Neural cell (in vitro differentiated cells): ENCODE measurements at regions not wholly inside any gene's neighbourhood (a gene's known extent, or its start where the extent isn't known, plus 50 kb on each side); places are given as distances from the start of the nearest gene placed in this dataset.

ENCODE experiments used
- H2AFZ ChIP-seq: fragments of 200-600, 300-800 bp; sonication (generic), shearing (Covaris generic); 2 replicates; pipeline ENCODE4 v1.6.0; 2014; ENCODE audit warnings: low read depth, mild to moderate bottlenecking, antibody characterized with exemption, low read length, moderate library complexity
- H3F3A ChIP-seq: fragments of 200-600 bp; shearing (Covaris generic); 2 replicates; pipeline ENCODE4 v1.6.1; 2016; ENCODE audit warnings: mild to moderate bottlenecking, moderate library complexity, mixed read lengths, antibody characterized with exemption, low read length; ENCODE audit not compliant: insufficient read depth, poor library complexity, severe bottlenecking
- H3K27ac ChIP-seq: fragments of 200-600, 300-800 bp; sonication (generic), shearing (Covaris generic); 2 replicates; pipeline ENCODE4 v1.5.1; 2014; ENCODE audit warnings: mild to moderate bottlenecking, low read length, moderate library complexity
- H3K27me3 ChIP-seq: fragments of 300-800, 200-600 bp; sonication (generic), shearing (Covaris generic); 2 replicates; pipeline ENCODE4 v1.6.0; 2014; ENCODE audit warnings: mild to moderate bottlenecking, low read depth, low read length, moderate library complexity; ENCODE audit not compliant: insufficient read depth
- H3K36me3 ChIP-seq: fragments of 300-800, 200-600 bp; sonication (generic), shearing (Covaris generic); 2 replicates; pipeline ENCODE4 v1.5.1; 2014; ENCODE audit warnings: mild to moderate bottlenecking, antibody characterized with exemption, low read length, moderate library complexity; ENCODE audit not compliant: insufficient read depth
- H3K4me2 ChIP-seq: fragments of 300-800, 200-600 bp; sonication (generic), shearing (Covaris generic); 2 replicates; pipeline ENCODE4 v1.6.0; 2014; ENCODE audit warnings: mild to moderate bottlenecking, low read length
- H3K4me3 ChIP-seq: fragments of 300-800, 200-600 bp; sonication (generic), shearing (Covaris generic); 2 replicates; pipeline ENCODE4 v1.5.1; 2014; ENCODE audit warnings: mild to moderate bottlenecking, low read length, moderate library complexity
- H3K79me2 ChIP-seq: fragments of 200-600 bp; shearing (Covaris generic); replicated peaks from 2 replicates; pipeline ENCODE4 v1.6.0; 2014; ENCODE audit warnings: mild to moderate bottlenecking, low read length, moderate library complexity; ENCODE audit not compliant: insufficient read depth
- H3K9ac ChIP-seq: fragments of 300-800, 200-600 bp; sonication (generic), shearing (Covaris generic); 2 replicates; pipeline ENCODE4 v1.6.1; 2016; ENCODE audit warnings: mild to moderate bottlenecking, low read length, mixed read lengths
- H3K9me2 ChIP-seq: fragments of 200-600 bp; shearing (Covaris generic); 2 replicates; pipeline ENCODE4 v1.6.1; 2016; ENCODE audit warnings: mild to moderate bottlenecking, low read length, mixed read lengths; ENCODE audit not compliant: insufficient read depth
- H3K9me3 ChIP-seq: fragments of 200-600, 300-800 bp; sonication (generic), shearing (Covaris generic); 2 replicates; pipeline ENCODE4 v1.6.1; 2016; ENCODE audit warnings: mild to moderate bottlenecking, mixed run types, low read length, moderate library complexity, mixed read lengths
- H4K20me1 ChIP-seq: fragments of 200-600 bp; shearing (Covaris generic); 2 replicates; pipeline ENCODE4 v1.6.1; 2016; ENCODE audit warnings: mild to moderate bottlenecking, mixed run types; ENCODE audit not compliant: insufficient read depth
- EP300 ChIP-seq: fragments of 450-650 bp; conservative IDR thresholded peaks from 2 replicates; pipeline ENCODE4 v1.6.1; 2014; ENCODE audit warnings: antibody characterized with exemption, mild to moderate bottlenecking, moderate library complexity; ENCODE audit not compliant: poor library complexity, severe bottlenecking
- EZH2 ChIP-seq: fragments of 200-600, 300-800 bp; shearing (Covaris generic), sonication (generic); IDR thresholded peaks from 2 replicates; pipeline ENCODE4 v1.6.1; 2014; ENCODE audit warnings: antibody characterized with exemption, low read length, borderline replicate concordance, mild to moderate bottlenecking; ENCODE audit not compliant: insufficient read depth, poor library complexity, severe bottlenecking
- MXI1 ChIP-seq: fragments of 450-650 bp; conservative IDR thresholded peaks from 2 replicates; pipeline ENCODE4 v1.6.1; 2014; ENCODE audit warnings: antibody characterized with exemption, mild to moderate bottlenecking; ENCODE audit not compliant: poor library complexity, severe bottlenecking
- POLR2AphosphoS5 ChIP-seq: IDR thresholded peaks from 2 replicates; pipeline ENCODE4 v1.6.1; 2012
- RAD21 ChIP-seq: fragments of 450-650 bp; conservative IDR thresholded peaks from 2 replicates; pipeline ENCODE4 v1.6.1; 2014; ENCODE audit warnings: antibody characterized with exemption, mild to moderate bottlenecking, moderate library complexity
- SMC3 ChIP-seq: fragments of 450-650 bp; conservative IDR thresholded peaks from 2 replicates; pipeline ENCODE4 v1.6.1; 2014; ENCODE audit warnings: antibody characterized with exemption, mild to moderate bottlenecking, moderate library complexity; ENCODE audit not compliant: poor library complexity
- TAF1 ChIP-seq: IDR thresholded peaks from 2 replicates; pipeline ENCODE4 v1.6.1; 2012; ENCODE audit warnings: low read depth
- TF ChIP-seq, protein P1 (sequence below): fragments of 450-650 bp; IDR thresholded peaks from 2 replicates; pipeline ENCODE4 v1.5.1; 2014; ENCODE audit warnings: antibody characterized with exemption, mild to moderate bottlenecking, moderate library complexity; ENCODE audit not compliant: poor library complexity, severe bottlenecking
- TF ChIP-seq, protein P2 (sequence below): IDR thresholded peaks from 2 replicates; pipeline ENCODE4 v1.6.1; 2012; ENCODE audit warnings: borderline replicate concordance

DNA sequence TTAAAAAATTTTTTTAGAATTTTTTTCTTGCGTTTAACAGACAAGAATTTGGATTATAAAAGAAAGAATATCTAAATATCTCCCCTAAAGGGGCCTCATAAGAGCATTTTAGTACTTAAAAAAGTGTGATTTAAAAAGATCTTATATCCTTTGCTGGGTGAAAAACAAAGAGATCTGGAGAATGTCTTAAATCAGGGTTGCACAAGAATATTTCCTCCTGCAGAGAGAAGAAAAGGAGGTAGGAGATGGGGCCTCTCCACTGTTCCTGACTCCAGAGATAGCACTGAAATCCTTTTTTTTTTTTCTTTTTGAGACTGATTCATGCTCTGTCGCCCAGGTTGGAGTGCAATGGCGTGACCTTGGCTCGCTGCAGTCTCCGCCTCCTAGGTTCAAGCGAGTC is 68.5 kb upstream of the OSR1 start:
- H3K9ac ChIP-seq: no peak overlapping the region
- no peaks in the 10 kb centered on the region for H3F3A ChIP-seq
- H3K27me3 ChIP-seq: no peaks in the 10 kb centered on the region
- no peak overlapping the region for H3K27ac ChIP-seq
- no peak overlapping the region for H3K4me2 ChIP-seq
- no peaks in the 10 kb centered on the region for H3K9me3 ChIP-seq
- no peak overlapping the region for H3K4me3 ChIP-seq
- H3K79me2 ChIP-seq: no peaks in the 10 kb centered on the region
- H3K36me3 ChIP-seq: no peaks in the 10 kb centered on the region
- no peaks in the 10 kb centered on the region for H3K9me2 ChIP-seq
- no peak for TF ChIP-seq TAF1
- TF ChIP-seq RAD21: no peak
- TF ChIP-seq MXI1: no peak
- TF ChIP-seq, protein P1, sequence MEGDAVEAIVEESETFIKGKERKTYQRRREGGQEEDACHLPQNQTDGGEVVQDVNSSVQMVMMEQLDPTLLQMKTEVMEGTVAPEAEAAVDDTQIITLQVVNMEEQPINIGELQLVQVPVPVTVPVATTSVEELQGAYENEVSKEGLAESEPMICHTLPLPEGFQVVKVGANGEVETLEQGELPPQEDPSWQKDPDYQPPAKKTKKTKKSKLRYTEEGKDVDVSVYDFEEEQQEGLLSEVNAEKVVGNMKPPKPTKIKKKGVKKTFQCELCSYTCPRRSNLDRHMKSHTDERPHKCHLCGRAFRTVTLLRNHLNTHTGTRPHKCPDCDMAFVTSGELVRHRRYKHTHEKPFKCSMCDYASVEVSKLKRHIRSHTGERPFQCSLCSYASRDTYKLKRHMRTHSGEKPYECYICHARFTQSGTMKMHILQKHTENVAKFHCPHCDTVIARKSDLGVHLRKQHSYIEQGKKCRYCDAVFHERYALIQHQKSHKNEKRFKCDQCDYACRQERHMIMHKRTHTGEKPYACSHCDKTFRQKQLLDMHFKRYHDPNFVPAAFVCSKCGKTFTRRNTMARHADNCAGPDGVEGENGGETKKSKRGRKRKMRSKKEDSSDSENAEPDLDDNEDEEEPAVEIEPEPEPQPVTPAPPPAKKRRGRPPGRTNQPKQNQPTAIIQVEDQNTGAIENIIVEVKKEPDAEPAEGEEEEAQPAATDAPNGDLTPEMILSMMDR: no peak
- TF ChIP-seq POLR2AphosphoS5: no peak
- no peak for TF ChIP-seq EZH2
- TF ChIP-seq SMC3: no peak
- no peak for TF ChIP-seq EP300
- TF ChIP-seq, protein P2, sequence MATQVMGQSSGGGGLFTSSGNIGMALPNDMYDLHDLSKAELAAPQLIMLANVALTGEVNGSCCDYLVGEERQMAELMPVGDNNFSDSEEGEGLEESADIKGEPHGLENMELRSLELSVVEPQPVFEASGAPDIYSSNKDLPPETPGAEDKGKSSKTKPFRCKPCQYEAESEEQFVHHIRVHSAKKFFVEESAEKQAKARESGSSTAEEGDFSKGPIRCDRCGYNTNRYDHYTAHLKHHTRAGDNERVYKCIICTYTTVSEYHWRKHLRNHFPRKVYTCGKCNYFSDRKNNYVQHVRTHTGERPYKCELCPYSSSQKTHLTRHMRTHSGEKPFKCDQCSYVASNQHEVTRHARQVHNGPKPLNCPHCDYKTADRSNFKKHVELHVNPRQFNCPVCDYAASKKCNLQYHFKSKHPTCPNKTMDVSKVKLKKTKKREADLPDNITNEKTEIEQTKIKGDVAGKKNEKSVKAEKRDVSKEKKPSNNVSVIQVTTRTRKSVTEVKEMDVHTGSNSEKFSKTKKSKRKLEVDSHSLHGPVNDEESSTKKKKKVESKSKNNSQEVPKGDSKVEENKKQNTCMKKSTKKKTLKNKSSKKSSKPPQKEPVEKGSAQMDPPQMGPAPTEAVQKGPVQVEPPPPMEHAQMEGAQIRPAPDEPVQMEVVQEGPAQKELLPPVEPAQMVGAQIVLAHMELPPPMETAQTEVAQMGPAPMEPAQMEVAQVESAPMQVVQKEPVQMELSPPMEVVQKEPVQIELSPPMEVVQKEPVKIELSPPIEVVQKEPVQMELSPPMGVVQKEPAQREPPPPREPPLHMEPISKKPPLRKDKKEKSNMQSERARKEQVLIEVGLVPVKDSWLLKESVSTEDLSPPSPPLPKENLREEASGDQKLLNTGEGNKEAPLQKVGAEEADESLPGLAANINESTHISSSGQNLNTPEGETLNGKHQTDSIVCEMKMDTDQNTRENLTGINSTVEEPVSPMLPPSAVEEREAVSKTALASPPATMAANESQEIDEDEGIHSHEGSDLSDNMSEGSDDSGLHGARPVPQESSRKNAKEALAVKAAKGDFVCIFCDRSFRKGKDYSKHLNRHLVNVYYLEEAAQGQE: no peak
- no peak overlapping the region for H2AFZ ChIP-seq
- H4K20me1 ChIP-seq: no peaks in the 10 kb centered on the region

DNA sequence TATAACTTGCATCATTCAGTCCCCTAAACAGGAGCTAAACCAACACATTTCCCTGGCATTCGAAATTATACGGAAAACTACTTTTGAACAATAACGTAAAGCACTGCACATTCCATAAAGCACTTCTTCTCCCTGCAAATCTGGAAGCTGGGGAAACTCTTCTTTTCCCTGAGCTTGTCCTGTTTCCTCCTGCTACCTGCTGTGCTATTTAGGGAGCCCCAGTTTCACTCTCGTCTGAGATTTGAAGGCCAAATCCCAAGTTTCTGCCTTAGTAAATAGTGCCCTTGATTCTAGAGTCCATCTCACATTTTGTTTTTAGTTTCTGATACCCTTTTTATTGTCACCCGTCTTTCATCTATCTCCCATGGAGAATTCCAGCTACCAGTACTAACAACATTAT is 67.7 kb upstream of the OSR1 start:
- Histone ChIP-seq H2AFZ (no peak overlapping the region), H3K9me2 (no peaks in the 10 kb centered on the region), H3K4me3 (no peak overlapping the region), H3F3A (no peaks in the 10 kb centered on the region), H3K9ac (no peak overlapping the region), H3K9me3 (no peaks in the 10 kb centered on the region), H3K27ac (no peak overlapping the region), H3K36me3 (no peaks in the 10 kb centered on the region), H3K4me2 (no peak overlapping the region), H3K27me3 (no peaks in the 10 kb centered on the region), H3K79me2 (no peaks in the 10 kb centered on the region), H4K20me1 (no peaks in the 10 kb centered on the region)
- TF ChIP-seq TAF1 (no peak), SMC3 (no peak), EZH2 (no peak), MXI1 (no peak), EP300 (no peak), POLR2AphosphoS5 (no peak), RAD21 (no peak)
- TF ChIP-seq, protein P1: no peak
- TF ChIP-seq, protein P2: no peak
